GM12878 (cell line): ENCODE measurements at regions not wholly inside any gene's neighbourhood (a gene's known extent, or its start where the extent isn't known, plus 50 kb on each side); places are given as distances from the start of the nearest gene placed in this dataset.

Experiments
- ATAC-seq: fragments of 200-7000 bp; cut with Tn5 transposase; 3 replicates; pipeline ENCODE4 v1.9.1; 2020; ENCODE audit warnings: mild to moderate bottlenecking, moderate library complexity
- BruUV-seq: library from RNA; stranded (reverse); fragments of 400-500 nt; replicated peaks from 2 replicates; lab custom pipeline; 2021; lab: Mats Ljungman, UMichigan
- CTCF ChIA-PET: fragments of 300-600 bp; sonication (Branson Sonifier 250); formaldehyde crosslinking; extraction: SDS; loops from one replicate; lab custom pipeline; 2021; ENCODE audit warnings: inconsistent platforms; lab: Yijun Ruan, JAX
- POLR2A ChIA-PET: fragments of 350-600 bp; formaldehyde crosslinking; extraction: SDS; loops from one replicate; lab custom pipeline; 2021; ENCODE audit warnings: inconsistent platforms; lab: Charles Lee
- RAD21 ChIA-PET: fragments of 300-600 bp; sonication (Branson Sonifier 250); formaldehyde crosslinking; loops from one replicate; lab custom pipeline; 2023; ENCODE audit warnings: antibody characterized with exemption; ENCODE audit not compliant: unreplicated experiment; lab: Charles Lee
- SMC1A ChIA-PET: fragments of 300-600 bp; sonication (Branson Sonifier 250); formaldehyde crosslinking; loops from one replicate; lab custom pipeline; 2023; ENCODE audit not compliant: unreplicated experiment, uncharacterized antibody; lab: Charles Lee
- DNase-seq: peaks from one replicate; pipeline ENCODE4 v3.0.0-alpha.2; 2011; ENCODE audit warnings: low read depth, low spot score
- FAIRE-seq: peaks from 3 replicates; lab custom pipeline; 2011; peaks lifted over from hg19 to GRCh38; lab: Jason Lieb, UNC
- H2AFZ ChIP-seq: 2 replicates; pipeline ENCODE4 v1.6.0; 2011; ENCODE audit warnings: low read depth, low read length, control low read depth; ENCODE audit not compliant: control insufficient read depth
- H3K27ac ChIP-seq: 2 replicates; pipeline ENCODE4 v1.5.1; 2011; ENCODE audit warnings: control low read depth; ENCODE audit not compliant: control insufficient read depth, insufficient read depth
- H3K27me3 ChIP-seq, 2 experiments: replicated peaks in 1 of 2; 2 replicates each; pipeline versions ENCODE4 v1.6.0 to v1.6.1; 2011; ENCODE audit warnings: low read length in 1 of 2; ENCODE audit not compliant: control insufficient read depth in 2 of 2, insufficient read depth in 2 of 2
- H3K36me3 ChIP-seq, 2 experiments: 2 replicates each; pipeline ENCODE4 v1.5.1; 2011; ENCODE audit warnings: low read length in 1 of 2; ENCODE audit not compliant: control insufficient read depth in 2 of 2, insufficient read depth in 2 of 2
- H3K4me1 ChIP-seq: 2 replicates; pipeline ENCODE4 v1.6.1; 2011; ENCODE audit warnings: mild to moderate bottlenecking, low read length, moderate library complexity, mixed read lengths; ENCODE audit not compliant: control insufficient read depth, insufficient read depth
- H3K4me2 ChIP-seq: 2 replicates; pipeline ENCODE4 v1.6.0; 2011; ENCODE audit warnings: control low read depth; ENCODE audit not compliant: control insufficient read depth, insufficient read depth
- H3K4me3 ChIP-seq: fragments of 200-600 bp; sonication (generic); 2 replicates; pipeline ENCODE4 v1.5.1; 2016
- H3K79me2 ChIP-seq: 2 replicates; pipeline ENCODE4 v1.6.0; 2011; ENCODE audit warnings: low read length; ENCODE audit not compliant: control insufficient read depth, insufficient read depth
- H3K9ac ChIP-seq: 2 replicates; pipeline ENCODE4 v1.8.0; 2011; ENCODE audit warnings: low read length, control low read depth, mixed read lengths; ENCODE audit not compliant: control insufficient read depth, insufficient read depth
- H3K9me3 ChIP-seq: replicated peaks from 3 replicates; pipeline ENCODE4 v1.5.1; 2011; ENCODE audit warnings: mild to moderate bottlenecking, low read length; ENCODE audit not compliant: control insufficient read depth, insufficient read depth
- H4K20me1 ChIP-seq: 2 replicates; pipeline ENCODE4 v1.6.0; 2011; ENCODE audit not compliant: control insufficient read depth, insufficient read depth
- PAX5 ChIP-seq: IDR thresholded peaks from 2 replicates; pipeline ENCODE4 v1.6.1; 2011; ENCODE audit warnings: low read depth, low read length, borderline replicate concordance
- TAF1 ChIP-seq: IDR thresholded peaks from 2 replicates; pipeline ENCODE4 v1.6.1; 2011; ENCODE audit warnings: mild to moderate bottlenecking, low read depth, low read length, borderline replicate concordance
- YBX1 ChIP-seq: fragments of 450-650 bp; IDR thresholded peaks from 2 replicates; pipeline ENCODE4 v1.6.1; 2016; ENCODE audit warnings: antibody characterized with exemption
- WGBS: methylation state at CpG from one replicate; pipeline ENCODE4 v1.1.6; 2016; ENCODE audit warnings: low lambda C conversion rate; ENCODE audit not compliant: insufficient replicate concordance, insufficient coverage; ENCODE audit errors: missing lambda C conversion rate; 5-methylcytosine and 5-hydroxymethylcytosine counted together
- in situ Hi-C: fragments of 300-500 bp; cut with MboI; formaldehyde crosslinking; loops from 9 replicates; pipeline ENCODE4 v1.14.3; 2018; ENCODE audit warnings: mixed read lengths
- intact Hi-C: fragments of 100-400 bp; cut with micrococcal nuclease; formaldehyde crosslinking; loops from one replicate; pipeline ENCODE4 v1.14.2; 2022; ENCODE audit not compliant: unreplicated experiment

GRCh38 chr13:44735806-44736205, 159.7 kb upstream of the TSC22D1 start:
- Histone ChIP-seq H3K79me2 (no peaks in the 10 kb centered on the region), H3K4me1 (no peaks in the 10 kb centered on the region), H2AFZ (no peak overlapping the region), H3K4me2 (no peak overlapping the region), H3K27me3 (no peaks in the 10 kb centered on the region; a peak in 2 of 4 replicates), H4K20me1 (no peaks in the 10 kb centered on the region), H3K27ac (no peak overlapping the region), H3K36me3 (no peaks in the 10 kb centered on the region), H3K4me3 (no peak overlapping the region), H3K9ac (no peak overlapping the region), H3K9me3 (no peaks in the 10 kb centered on the region)
- SMC1A ChIA-PET = no interaction called here
- RAD21 ChIA-PET = no interaction called here
- in situ Hi-C loops = no loop called here
- no peak for TF ChIP-seq YBX1
- no peak for TF ChIP-seq PAX5
- BruUV-seq = no TSS peak
- POLR2A ChIA-PET = no interaction called here
- intact Hi-C loops = no loop called here
- DNase-seq (no peak), ATAC-seq (no peak), FAIRE-seq (no peak)
- 0% methylated on average over 4 of the region's 4 CpGs for WGBS
- CTCF ChIA-PET = no interaction called here

GRCh38 chr13:44734201-44734707, 158.1 kb upstream of the TSC22D1 start:
- no peak for ATAC-seq
- ChIA-PET CTCF (no interaction called here), POLR2A (no interaction called here), SMC1A (interaction anchor here (0.9 kb wide), 1 partner anchor 9 kb away, joined by 3 read pairs; no protein-coding TSS in a partner anchor), RAD21 (no interaction called here)
- whole genome bisulfite sequencing = 0% methylated on average over 1 of the region's 1 CpG
- Histone ChIP-seq H3K79me2 (no peaks in the 10 kb centered on the region), H3K36me3 (no peaks in the 10 kb centered on the region), H3K4me2 (no peak overlapping the region), H3K27me3 (no peaks in the 10 kb centered on the region; a peak in 2 of 4 replicates), H3K27ac (no peak overlapping the region), H2AFZ (no peak overlapping the region), H3K4me3 (no peak overlapping the region), H3K9me3 (no peaks in the 10 kb centered on the region), H4K20me1 (no peaks in the 10 kb centered on the region), H3K4me1 (no peaks in the 10 kb centered on the region), H3K9ac (no peak overlapping the region)
- no peak for FAIRE-seq
- intact Hi-C loops = no loop called here
- no peak for TF ChIP-seq TAF1
- no peak for DNase-seq
- in situ Hi-C loops = no loop called here
- no TSS peak for BruUV-seq
